GM11168 (cell line): ENCODE measurements at regions not wholly inside any gene's neighbourhood (a gene's known extent, or its start where the extent isn't known, plus 50 kb on each side); places are given as distances from the start of the nearest gene placed in this dataset.
"Not testable (repeated sequence)": the region's sequence is repeated elsewhere in the genome, so short reads cannot be mapped to it uniquely, and the experiment has no call there.

Experiments
- in situ Hi-C: fragments of 300-500 bp; cut with MboI; formaldehyde crosslinking; loops from one replicate; pipeline ENCODE4 v1.12.0; 2022; ENCODE audit warnings: low sequenced_read_pairs; ENCODE audit not compliant: unreplicated experiment

- in situ Hi-C loops = no loop called here
Observed at GRCh38 chr6:19692506-19693298, 144.5 kb upstream of the ID4 start.

- in situ Hi-C loops = no loop called here
Observed at GRCh38 chr6:19694697-19695096, 142.5 kb upstream of the ID4 start.

- in situ Hi-C loops = no loop called here
Observed at GRCh38 chr6:19697744-19698290, 139.4 kb upstream of the ID4 start.

GRCh38 chr6:19699932-19700331 lies 137.2 kb upstream of the ID4 start:
- in situ Hi-C loops = no loop called here

- in situ Hi-C loops = no loop called here
Observed at GRCh38 chr6:19705606-19706005, 131.6 kb upstream of the ID4 start.

GRCh38 chr6:19712012-19712688 lies 125.0 kb upstream of the ID4 start:
- in situ Hi-C loops = no loop called here

- in situ Hi-C loops = no loop called here
Observed at GRCh38 chr6:19712998-19713397, 124.2 kb upstream of the ID4 start.

GRCh38 chr6:19713411-19713810 lies 123.8 kb upstream of the ID4 start:
- in situ Hi-C loops = no loop called here

GRCh38 chr6:19713984-19714383 lies 123.2 kb upstream of the ID4 start:
- in situ Hi-C loops = no loop called here

- in situ Hi-C loops = no loop called here
Observed at GRCh38 chr6:19714434-19715166, 122.6 kb upstream of the ID4 start.

- in situ Hi-C loops = no loop called here
Observed at GRCh38 chr6:19715167-19715551, 122.0 kb upstream of the ID4 start.

GRCh38 chr6:19719691-19720128 lies 117.5 kb upstream of the ID4 start:
- in situ Hi-C loops = no loop called here

- in situ Hi-C loops = no loop called here
Observed at GRCh38 chr6:19721766-19722377, 115.3 kb upstream of the ID4 start.

- in situ Hi-C loops = no loop called here
Observed at GRCh38 chr6:19722999-19723398, 114.2 kb upstream of the ID4 start.

- in situ Hi-C loops = no loop called here
Observed at GRCh38 chr6:19723545-19723944, 113.6 kb upstream of the ID4 start.

GRCh38 chr6:19725436-19725835 lies 111.7 kb upstream of the ID4 start:
- in situ Hi-C loops = not testable (repeated sequence)

GRCh38 chr6:19731282-19731681 lies 105.9 kb upstream of the ID4 start:
- in situ Hi-C loops = no loop called here

GRCh38 chr6:19734061-19734460 lies 103.1 kb upstream of the ID4 start:
- in situ Hi-C loops = no loop called here

GRCh38 chr6:19734519-19734918 lies 102.7 kb upstream of the ID4 start:
- in situ Hi-C loops = no loop called here

- in situ Hi-C loops = no loop called here
Observed at GRCh38 chr6:19736066-19736465, 101.1 kb upstream of the ID4 start.
